ENCODE measurements at regions not wholly inside any gene's neighbourhood (a gene's known extent, or its start where the extent isn't known, plus 50 kb on each side); places are given as distances from the start of the nearest gene placed in this dataset.

DNA sequence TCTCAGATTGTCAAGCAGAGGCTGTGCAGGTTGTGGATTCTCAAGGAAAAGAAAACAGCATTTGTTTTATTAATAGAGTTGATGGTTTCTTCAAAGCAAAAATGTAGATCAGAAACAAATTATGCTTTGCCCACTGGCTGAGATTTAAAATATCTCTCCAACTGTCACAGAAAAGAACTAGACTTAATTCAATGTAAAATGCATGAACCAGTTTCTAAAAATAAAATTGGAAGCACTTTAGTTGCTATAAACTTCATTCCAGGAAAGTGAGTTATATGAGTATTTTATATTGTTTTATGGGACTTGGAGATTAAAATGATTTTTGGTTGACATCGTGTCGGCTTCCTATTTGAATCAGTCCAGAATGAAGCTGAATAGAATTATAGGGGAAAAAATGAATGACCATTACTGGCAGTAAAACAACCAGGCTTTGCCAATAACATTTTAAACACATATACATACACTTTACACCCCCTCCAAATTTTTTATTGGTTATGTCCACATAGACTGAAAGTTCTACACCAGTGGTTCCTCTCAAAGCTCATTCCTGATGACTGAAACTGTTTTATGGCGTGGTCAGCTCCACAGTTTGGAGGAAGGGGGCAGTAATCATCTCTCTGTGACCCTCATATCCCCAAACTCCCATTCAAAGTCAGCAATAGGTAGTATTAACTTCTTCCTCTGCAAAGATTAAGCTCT lies 55.5 kb upstream of the DAAM1 start:
- Histone ChIP-seq H3K36me3 (ENCODE audit: insufficient read depth, low read length) (no peaks in the 10 kb centered on the region), H3K9ac (ENCODE audit: low read length) (no peak overlapping the region), H3K79me2 (replicated peaks; ENCODE audit: insufficient read depth, low read length) (no peaks in the 10 kb centered on the region), H3K4me3 (ENCODE audit: low read length) (no peak overlapping the region), H3K27ac (ENCODE audit: low read length) (no peak overlapping the region), H3K9me3 (ENCODE audit: low read length) (no peaks in the 10 kb centered on the region), H3K27me3 (ENCODE audit: insufficient read depth, low read depth, low read length) (no peaks in the 10 kb centered on the region), H3F3A (ENCODE audit: insufficient read depth, low read length, poor library complexity, severe bottlenecking) (no peaks in the 10 kb centered on the region), H3K4me2 (ENCODE audit: low read length) (no peak overlapping the region), H4K20me1 (ENCODE audit: insufficient read depth) (no peaks in the 10 kb centered on the region), H2AFZ (ENCODE audit: low read depth, low read length) (no peak overlapping the region), H3K9me2 (ENCODE audit: insufficient read depth, low read length) (no peaks in the 10 kb centered on the region)
- no peak for TF ChIP-seq EZH2 (IDR thresholded peaks at IDR 0.05; ENCODE audit: borderline replicate concordance, insufficient read depth, low read length, poor library complexity, severe bottlenecking)

DNA sequence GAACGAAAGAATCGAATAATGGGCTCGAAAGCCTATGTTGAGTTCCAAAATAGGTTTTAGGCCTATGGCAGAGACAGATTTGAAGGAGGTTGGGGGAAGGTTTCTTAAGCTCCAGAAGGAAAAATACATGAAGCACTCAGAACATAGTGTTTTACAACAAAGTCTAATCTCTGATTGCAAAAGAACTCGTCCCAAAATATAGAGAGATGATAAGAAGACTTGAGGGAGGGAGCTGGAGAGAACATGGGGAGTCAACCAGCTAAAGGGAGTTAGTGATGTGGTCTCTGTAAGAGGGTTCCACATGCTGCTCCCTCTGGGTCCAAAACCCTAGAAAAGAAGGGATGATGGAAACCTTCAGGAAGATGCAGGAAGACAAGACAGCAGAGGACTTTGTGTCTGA lies 54.8 kb upstream of the DAAM1 start:
- TF ChIP-seq, protein P1, sequence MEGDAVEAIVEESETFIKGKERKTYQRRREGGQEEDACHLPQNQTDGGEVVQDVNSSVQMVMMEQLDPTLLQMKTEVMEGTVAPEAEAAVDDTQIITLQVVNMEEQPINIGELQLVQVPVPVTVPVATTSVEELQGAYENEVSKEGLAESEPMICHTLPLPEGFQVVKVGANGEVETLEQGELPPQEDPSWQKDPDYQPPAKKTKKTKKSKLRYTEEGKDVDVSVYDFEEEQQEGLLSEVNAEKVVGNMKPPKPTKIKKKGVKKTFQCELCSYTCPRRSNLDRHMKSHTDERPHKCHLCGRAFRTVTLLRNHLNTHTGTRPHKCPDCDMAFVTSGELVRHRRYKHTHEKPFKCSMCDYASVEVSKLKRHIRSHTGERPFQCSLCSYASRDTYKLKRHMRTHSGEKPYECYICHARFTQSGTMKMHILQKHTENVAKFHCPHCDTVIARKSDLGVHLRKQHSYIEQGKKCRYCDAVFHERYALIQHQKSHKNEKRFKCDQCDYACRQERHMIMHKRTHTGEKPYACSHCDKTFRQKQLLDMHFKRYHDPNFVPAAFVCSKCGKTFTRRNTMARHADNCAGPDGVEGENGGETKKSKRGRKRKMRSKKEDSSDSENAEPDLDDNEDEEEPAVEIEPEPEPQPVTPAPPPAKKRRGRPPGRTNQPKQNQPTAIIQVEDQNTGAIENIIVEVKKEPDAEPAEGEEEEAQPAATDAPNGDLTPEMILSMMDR (IDR thresholded peaks at IDR 0.05; ENCODE audit: poor library complexity, severe bottlenecking): no peak
- TF ChIP-seq EP300 (conservative IDR thresholded peaks at IDR 0.05; ENCODE audit: poor library complexity, severe bottlenecking) (no peak), EZH2 (IDR thresholded peaks at IDR 0.05; ENCODE audit: borderline replicate concordance, insufficient read depth, low read length, poor library complexity, severe bottlenecking) (no peak), SMC3 (conservative IDR thresholded peaks at IDR 0.05; ENCODE audit: poor library complexity) (no peak), TAF1 (IDR thresholded peaks at IDR 0.05; ENCODE audit: low read depth) (no peak), RAD21 (conservative IDR thresholded peaks at IDR 0.05) (no peak), POLR2AphosphoS5 (IDR thresholded peaks at IDR 0.05) (no peak), MXI1 (conservative IDR thresholded peaks at IDR 0.05; ENCODE audit: poor library complexity, severe bottlenecking) (no peak), REST (IDR thresholded peaks at IDR 0.05; ENCODE audit: borderline replicate concordance) (no peak)
- no peak overlapping the region for H3K4me2 ChIP-seq (ENCODE audit: low read length)
- no peaks in the 10 kb centered on the region for H3K27me3 ChIP-seq (ENCODE audit: insufficient read depth, low read depth, low read length)
- H3K79me2 ChIP-seq (replicated peaks; ENCODE audit: insufficient read depth, low read length): no peaks in the 10 kb centered on the region
- H3K9me2 ChIP-seq (ENCODE audit: insufficient read depth, low read length): no peaks in the 10 kb centered on the region
- H3K36me3 ChIP-seq (ENCODE audit: insufficient read depth, low read length): no peaks in the 10 kb centered on the region
- no peak overlapping the region for H3K27ac ChIP-seq (ENCODE audit: low read length)
- H3F3A ChIP-seq (ENCODE audit: insufficient read depth, low read length, poor library complexity, severe bottlenecking): no peaks in the 10 kb centered on the region
- no peaks in the 10 kb centered on the region for H3K9me3 ChIP-seq (ENCODE audit: low read length)
- no peak overlapping the region for H2AFZ ChIP-seq (ENCODE audit: low read depth, low read length)
- no peak overlapping the region for H3K4me3 ChIP-seq (ENCODE audit: low read length)
- no peak overlapping the region for H3K9ac ChIP-seq (ENCODE audit: low read length)
- H4K20me1 ChIP-seq (ENCODE audit: insufficient read depth): no peaks in the 10 kb centered on the region
